ENCODE measurements at regions not wholly inside any gene's neighbourhood (a gene's known extent, or its start where the extent isn't known, plus 50 kb on each side); places are given as distances from the start of the nearest gene placed in this dataset.

DNA sequence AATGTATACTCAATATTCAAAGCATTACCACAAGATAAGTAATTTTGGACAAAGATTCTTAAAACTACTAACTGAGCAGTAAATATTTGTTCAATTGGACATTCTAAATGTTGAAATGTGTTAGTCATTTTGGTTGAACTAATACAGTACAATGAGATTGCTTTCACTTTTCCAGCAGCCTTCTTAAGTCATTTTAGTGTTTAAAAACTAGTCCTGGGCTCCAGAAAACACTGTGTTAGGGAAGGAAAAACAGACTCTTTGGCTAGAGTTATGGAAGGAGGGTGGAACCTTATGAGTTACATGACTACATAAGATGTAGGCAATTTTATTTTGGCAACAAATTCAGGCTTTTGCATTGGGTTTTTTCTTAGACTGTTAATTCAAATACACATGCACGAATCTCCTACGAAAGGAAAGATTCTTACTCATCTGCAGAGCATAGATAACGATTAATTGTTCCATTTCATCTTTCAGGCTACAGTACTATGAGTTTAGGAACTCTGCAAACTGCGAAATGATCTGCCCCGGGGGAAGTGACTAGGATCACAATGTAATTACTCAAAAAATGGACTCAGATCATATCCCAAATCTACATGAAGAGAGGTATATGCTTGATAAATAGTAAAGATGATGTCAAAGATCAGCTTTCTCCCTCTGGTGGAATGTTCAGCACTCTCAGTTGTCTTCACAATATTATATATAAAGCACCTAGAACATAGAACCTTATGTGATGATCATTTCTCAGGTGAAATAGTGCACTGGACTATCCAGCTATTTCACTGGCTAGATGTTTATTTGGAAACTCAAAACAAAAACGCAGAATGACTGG lies 492.8 kb upstream of the MDFIC2 start:
- H3K4me1 Mint-ChIP-seq (ENCODE audit: low read depth in 2 of 2) = no peaks in the 10 kb centered on the region
- no peak overlapping the region for H3K4me3 Mint-ChIP-seq
- no peaks in the 10 kb centered on the region for H3K36me3 Mint-ChIP-seq (ENCODE audit: insufficient read depth)
- DNase-seq (no peak), ATAC-seq (replicated peaks) (no peak)
- H3K27me3 Mint-ChIP-seq = peaks cover 39 to 49% of the 10 kb centered on the region in 2 donors
- no peak overlapping the region for H3K27ac Mint-ChIP-seq
- H3K9me3 Mint-ChIP-seq = no peaks in the 10 kb centered on the region

DNA sequence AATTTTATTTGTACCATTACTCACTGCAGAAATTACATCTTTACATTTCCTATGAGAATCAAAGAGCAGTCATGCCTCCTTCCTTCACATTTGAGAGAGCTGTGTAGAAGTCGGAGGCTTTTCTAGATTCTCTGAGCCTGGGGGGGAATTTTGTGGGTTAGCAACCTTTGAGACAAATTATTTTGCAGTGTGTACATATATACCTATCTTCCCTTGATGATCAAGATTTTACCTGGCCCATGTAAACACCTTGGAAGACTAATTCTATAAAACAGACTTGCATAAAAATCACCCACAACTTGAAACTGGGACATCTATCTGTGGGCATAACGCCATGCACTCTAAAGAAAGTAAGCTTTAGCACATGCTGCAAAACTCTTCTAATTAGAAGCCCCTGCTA lies 491.5 kb upstream of the MDFIC2 start:
- Mint-ChIP-seq H3K9me3 (no peaks in the 10 kb centered on the region), H3K27ac (no peak overlapping the region), H3K27me3 (peaks cover 39 to 45% of the 10 kb centered on the region in 2 donors), H3K4me1 (ENCODE audit: low read depth in 2 of 2) (no peaks in the 10 kb centered on the region), H3K36me3 (ENCODE audit: insufficient read depth) (no peaks in the 10 kb centered on the region), H3K4me3 (no peak overlapping the region)
- DNase-seq (no peak), ATAC-seq (replicated peaks) (no peak)

DNA sequence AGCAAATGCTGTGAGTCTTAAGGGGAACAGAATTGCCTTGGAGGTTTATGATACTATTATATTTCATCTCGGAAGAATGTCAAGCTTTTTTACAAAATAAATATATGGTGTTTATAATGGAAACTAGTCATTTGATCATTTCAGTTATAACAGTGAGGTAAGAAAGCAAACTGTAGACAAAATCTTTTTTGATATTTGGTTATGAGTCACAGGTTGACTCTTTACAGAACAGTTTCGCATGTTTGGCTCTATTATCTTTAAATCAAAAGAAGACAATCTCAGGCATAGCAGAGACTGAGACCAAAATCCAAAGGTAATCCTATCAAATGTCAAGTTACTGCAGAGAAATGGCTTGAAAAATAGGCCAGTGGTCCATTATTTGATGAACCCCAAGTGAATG lies 490.9 kb upstream of the MDFIC2 start:
- Mint-ChIP-seq H3K4me3 (no peak overlapping the region), H3K27me3 (peaks cover 41 to 45% of the 10 kb centered on the region in 2 donors), H3K27ac (no peak overlapping the region), H3K4me1 (ENCODE audit: low read depth in 2 of 2) (no peaks in the 10 kb centered on the region), H3K9me3 (no peaks in the 10 kb centered on the region), H3K36me3 (ENCODE audit: insufficient read depth) (no peaks in the 10 kb centered on the region)
- ATAC-seq (replicated peaks) = no peak
- no peak for DNase-seq

DNA sequence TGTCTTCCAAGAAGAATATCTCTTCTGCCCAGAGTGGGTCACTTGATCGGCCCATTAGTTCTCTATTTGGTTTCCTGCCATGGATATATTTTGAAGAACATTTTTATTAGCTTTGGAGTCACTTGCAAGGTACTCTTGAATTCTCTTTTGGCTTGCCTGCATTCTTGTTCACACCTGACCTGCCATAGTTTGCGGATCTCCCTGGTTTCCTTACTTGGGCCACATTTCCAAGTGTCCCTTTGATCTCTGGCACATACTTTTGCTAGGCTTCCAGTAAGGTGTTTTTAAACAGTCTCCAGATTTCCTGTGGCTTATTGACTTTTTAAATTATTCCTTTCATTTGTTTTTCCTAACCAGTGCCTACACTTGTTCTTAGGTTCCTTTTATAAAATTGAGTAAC lies 488.5 kb upstream of the MDFIC2 start:
- H3K4me3 Mint-ChIP-seq = no peak overlapping the region
- no peak for ATAC-seq (replicated peaks)
- no peak overlapping the region for H3K27ac Mint-ChIP-seq
- DNase-seq = no peak
- H3K4me1 Mint-ChIP-seq (ENCODE audit: low read depth in 2 of 2) = no peaks in the 10 kb centered on the region
- no peaks in the 10 kb centered on the region for H3K36me3 Mint-ChIP-seq (ENCODE audit: insufficient read depth)
- H3K27me3 Mint-ChIP-seq = peaks cover 35 to 40% of the 10 kb centered on the region in 2 donors
- H3K9me3 Mint-ChIP-seq = no peaks in the 10 kb centered on the region

DNA sequence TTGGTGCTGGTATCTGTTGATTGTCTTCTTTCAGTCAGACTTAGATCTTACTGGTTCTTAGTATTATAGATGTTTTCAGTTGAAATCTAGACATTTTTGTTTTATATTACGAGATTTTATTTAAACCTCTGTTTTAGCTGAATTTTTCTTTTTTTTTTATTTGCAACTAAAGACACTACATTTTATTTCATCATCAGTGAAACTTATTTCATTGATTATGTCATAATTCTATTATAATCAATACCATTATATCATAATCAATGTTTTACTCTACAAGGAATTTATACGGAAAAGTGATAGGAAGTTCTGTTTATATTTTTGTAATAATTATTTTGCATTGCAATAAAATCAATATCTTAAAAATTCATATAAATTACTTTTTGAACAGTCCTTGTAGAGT lies 477.4 kb upstream of the MDFIC2 start:
- Mint-ChIP-seq H3K4me3 (no peak overlapping the region), H3K27me3 (peaks cover 17 to 22% of the 10 kb centered on the region in 2 donors)

DNA sequence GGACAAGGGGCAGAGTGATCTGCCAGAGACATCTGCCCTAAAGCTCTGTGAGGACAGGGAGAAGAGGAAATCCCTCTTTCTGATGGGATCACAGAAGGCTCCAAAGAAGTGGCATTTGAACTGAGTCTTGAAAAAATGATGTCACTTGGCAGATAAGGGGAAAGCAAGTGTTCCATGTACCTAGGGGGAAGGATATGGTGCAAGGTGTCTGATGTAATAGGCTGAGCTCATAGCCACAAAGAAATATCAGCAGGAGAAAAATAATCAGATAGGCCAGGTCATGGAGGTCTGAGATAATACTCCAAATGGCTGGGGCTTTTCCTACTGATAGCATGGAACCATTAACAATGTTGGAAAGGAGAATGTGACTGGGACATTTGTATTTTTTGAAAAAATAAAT lies 468.4 kb upstream of the MDFIC2 start:
- Mint-ChIP-seq H3K9me3 (peaks cover 0 to 1% of the 10 kb centered on the region in 2 donors), H3K27me3 (peaks cover 15 to 16% of the 10 kb centered on the region in 2 donors), H3K27ac (no peak overlapping the region), H3K36me3 (ENCODE audit: insufficient read depth) (no peaks in the 10 kb centered on the region), H3K4me1 (ENCODE audit: low read depth in 2 of 2) (no peaks in the 10 kb centered on the region), H3K4me3 (no peak overlapping the region)
- ATAC-seq (replicated peaks) (no peak), DNase-seq (no peak)

More for the DNA sequence above, 477.4 kb upstream of the MDFIC2 start:
- Mint-ChIP-seq H3K27ac (no peak overlapping the region), H3K4me1 (ENCODE audit: low read depth in 2 of 2) (no peaks in the 10 kb centered on the region), H3K9me3 (no peaks in the 10 kb centered on the region), H3K36me3 (ENCODE audit: insufficient read depth) (no peaks in the 10 kb centered on the region)
- ATAC-seq (replicated peaks) (no peak), DNase-seq (no peak)

DNA sequence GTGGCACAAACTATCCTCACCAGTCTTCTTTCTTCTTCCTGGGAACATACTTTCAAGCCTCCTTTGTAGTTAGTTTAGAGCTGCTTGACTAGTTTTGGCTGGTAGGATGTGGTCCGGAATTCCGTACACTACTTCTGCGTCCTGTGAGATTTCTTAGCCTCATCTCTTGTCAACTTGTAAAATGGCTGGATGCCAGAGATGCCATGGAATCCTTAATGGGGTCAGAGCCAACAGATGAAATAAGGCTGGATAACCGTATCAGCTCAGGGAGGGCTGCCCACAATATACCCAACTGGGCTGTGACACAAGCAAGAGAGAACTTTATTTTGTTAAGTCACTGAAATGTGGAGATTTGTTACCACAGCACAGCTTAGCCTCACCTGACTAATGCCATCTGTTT lies 466.9 kb upstream of the MDFIC2 start:
- H3K4me1 Mint-ChIP-seq (ENCODE audit: low read depth in 2 of 2) = no peaks in the 10 kb centered on the region
- DNase-seq = no peak
- H3K9me3 Mint-ChIP-seq = peaks cover 0 to 1% of the 10 kb centered on the region in 2 donors
- no peak for ATAC-seq (replicated peaks)
- no peak overlapping the region for H3K4me3 Mint-ChIP-seq
- no peaks in the 10 kb centered on the region for H3K36me3 Mint-ChIP-seq (ENCODE audit: insufficient read depth)
- no peak overlapping the region for H3K27ac Mint-ChIP-seq
- H3K27me3 Mint-ChIP-seq = peaks cover 22 to 26% of the 10 kb centered on the region in 2 donors

DNA sequence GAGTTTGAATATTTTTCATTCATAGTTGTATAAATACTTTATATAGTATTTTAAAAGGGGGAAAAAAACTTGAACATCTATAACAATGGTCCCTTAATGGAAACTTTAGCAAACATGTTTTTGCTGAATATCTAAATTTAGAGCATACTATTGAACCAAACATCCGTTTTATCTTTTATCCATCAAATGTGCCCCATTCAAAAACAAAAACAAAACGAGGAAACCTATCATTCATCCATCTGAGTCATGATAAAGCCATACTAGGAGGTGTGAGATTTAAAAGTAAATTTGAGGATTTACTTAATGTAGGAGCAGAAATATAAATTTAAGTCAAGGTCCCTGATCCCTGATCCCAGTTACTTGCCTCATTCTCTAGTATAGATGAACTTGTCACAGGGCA lies 463.6 kb upstream of the MDFIC2 start:
- no peaks in the 10 kb centered on the region for H3K36me3 Mint-ChIP-seq (ENCODE audit: insufficient read depth)
- H3K4me1 Mint-ChIP-seq (ENCODE audit: low read depth in 2 of 2) = no peaks in the 10 kb centered on the region
- no peak for DNase-seq
- H3K27ac Mint-ChIP-seq = no peak overlapping the region
- H3K4me3 Mint-ChIP-seq = no peak overlapping the region
- peaks cover 0 to 1% of the 10 kb centered on the region in 2 donors for H3K9me3 Mint-ChIP-seq
- ATAC-seq (replicated peaks) = no peak
- H3K27me3 Mint-ChIP-seq = peaks cover 27 to 33% of the 10 kb centered on the region in 2 donors

DNA sequence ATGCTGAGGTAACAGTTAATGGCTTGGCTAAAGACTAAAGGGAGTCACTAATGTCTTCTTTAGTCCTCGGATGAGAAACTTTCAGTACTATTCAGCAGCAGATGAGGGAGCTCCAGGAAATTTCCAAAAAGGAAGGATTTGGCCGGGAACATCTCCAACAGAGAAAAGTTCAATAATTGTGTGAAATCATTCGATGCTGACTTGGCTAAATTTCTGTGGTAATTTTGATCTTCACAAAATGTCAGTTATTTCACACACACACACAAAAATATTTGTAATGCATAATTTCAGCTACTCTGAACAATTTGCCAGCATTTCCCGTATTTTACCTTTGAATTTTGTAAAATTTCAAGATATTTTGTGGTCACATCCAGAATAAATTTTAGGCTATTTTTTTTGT lies 462.8 kb upstream of the MDFIC2 start:
- no peak overlapping the region for H3K27ac Mint-ChIP-seq
- H3K9me3 Mint-ChIP-seq = peaks cover 0 to 1% of the 10 kb centered on the region in 2 donors
- H3K4me1 Mint-ChIP-seq (ENCODE audit: low read depth in 2 of 2) = no peaks in the 10 kb centered on the region
- no peaks in the 10 kb centered on the region for H3K36me3 Mint-ChIP-seq (ENCODE audit: insufficient read depth)
- no peak overlapping the region for H3K4me3 Mint-ChIP-seq
- DNase-seq (no peak), ATAC-seq (replicated peaks) (no peak)
- peaks cover 34 to 41% of the 10 kb centered on the region in 2 donors for H3K27me3 Mint-ChIP-seq

DNA sequence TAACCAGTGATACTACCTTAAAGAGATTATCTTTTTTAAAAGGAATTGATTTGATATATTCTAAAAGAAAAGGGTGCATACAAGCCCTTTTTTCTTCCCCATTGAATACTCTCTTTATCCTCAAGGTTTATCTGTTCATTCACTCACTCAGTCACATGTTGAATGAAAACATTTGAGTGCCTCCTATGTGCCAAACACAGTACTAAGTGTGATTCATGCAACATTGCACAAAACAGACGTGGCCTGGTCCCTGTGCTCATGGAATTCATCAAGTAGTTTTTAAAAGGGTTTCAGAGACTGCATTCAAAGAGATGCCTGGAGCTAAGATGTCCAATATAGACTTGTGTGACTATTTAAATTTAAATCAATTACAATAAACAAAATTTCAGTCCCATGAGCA lies 462.2 kb upstream of the MDFIC2 start:
- H3K4me1 Mint-ChIP-seq (ENCODE audit: low read depth in 2 of 2) = no peaks in the 10 kb centered on the region
- ATAC-seq (replicated peaks) (no peak), DNase-seq (no peak)
- H3K36me3 Mint-ChIP-seq (ENCODE audit: insufficient read depth) = no peaks in the 10 kb centered on the region
- peaks cover 0 to 1% of the 10 kb centered on the region in 2 donors for H3K9me3 Mint-ChIP-seq
- H3K27ac Mint-ChIP-seq = no peak overlapping the region
- no peak overlapping the region for H3K4me3 Mint-ChIP-seq
- H3K27me3 Mint-ChIP-seq = peaks cover 39 to 48% of the 10 kb centered on the region in 2 donors

DNA sequence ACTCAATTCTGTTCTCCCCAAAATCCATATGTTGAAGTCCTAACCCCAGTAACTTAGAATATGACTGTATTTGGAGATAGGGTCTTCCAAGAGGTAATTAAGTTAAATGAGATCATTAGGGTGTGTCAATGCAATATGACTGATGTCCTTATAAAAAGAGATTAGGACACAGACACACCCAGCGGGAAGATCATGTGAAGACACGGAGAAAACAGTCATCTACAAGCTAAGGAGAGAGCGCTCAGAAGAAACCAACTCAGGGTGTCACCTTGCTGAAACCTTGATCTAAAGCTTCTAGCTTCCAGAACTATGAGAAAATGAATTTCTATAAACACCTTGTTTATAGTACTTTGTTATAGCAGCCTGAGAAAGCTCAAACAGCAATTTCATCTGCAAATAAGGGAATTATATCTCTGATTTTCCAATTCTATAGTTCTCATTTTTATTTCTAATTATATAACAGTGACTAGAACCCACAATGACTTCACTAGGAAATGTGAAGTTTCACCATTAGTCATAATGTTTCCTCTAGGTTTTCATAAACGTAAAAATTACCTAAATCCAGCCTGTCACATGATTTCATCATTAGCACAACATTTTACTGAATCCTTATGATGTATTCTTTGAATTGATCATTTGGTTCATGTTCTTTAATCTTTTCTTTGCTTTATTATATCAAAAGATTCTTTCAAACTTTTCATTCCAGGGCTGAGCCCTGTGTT lies 459.1 kb upstream of the MDFIC2 start:
- no peaks in the 10 kb centered on the region for H3K9me3 Mint-ChIP-seq
- H3K27me3 Mint-ChIP-seq = peaks cover 36 to 47% of the 10 kb centered on the region in 2 donors
- H3K36me3 Mint-ChIP-seq (ENCODE audit: insufficient read depth) = no peaks in the 10 kb centered on the region
- no peak for ATAC-seq (replicated peaks)
- H3K27ac Mint-ChIP-seq = no peak overlapping the region
- H3K4me1 Mint-ChIP-seq (ENCODE audit: low read depth in 2 of 2) = no peaks in the 10 kb centered on the region
- no peak overlapping the region for H3K4me3 Mint-ChIP-seq
- DNase-seq = no peak

DNA sequence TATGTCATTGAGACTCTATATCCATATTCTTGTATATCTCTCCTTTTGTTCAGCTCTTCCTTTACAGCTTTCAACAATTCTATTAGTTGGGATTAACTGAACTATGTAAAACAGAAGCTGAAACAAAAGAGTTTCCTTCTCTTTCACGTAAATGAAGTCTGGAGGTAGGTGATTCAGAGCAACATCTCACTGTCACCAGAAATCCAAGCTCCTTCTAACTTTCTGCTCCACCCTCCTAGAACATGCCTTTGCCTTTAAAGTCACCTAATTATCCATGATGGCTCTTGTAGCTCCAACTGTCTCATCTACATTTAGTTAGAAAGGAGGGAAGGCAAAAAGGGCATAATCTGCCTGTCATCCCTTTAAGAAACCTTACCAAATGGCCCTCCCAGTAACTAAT lies 458.2 kb upstream of the MDFIC2 start:
- ATAC-seq (replicated peaks) (no peak), DNase-seq (no peak)
- peaks cover 45 to 47% of the 10 kb centered on the region in 2 donors for H3K27me3 Mint-ChIP-seq

DNA sequence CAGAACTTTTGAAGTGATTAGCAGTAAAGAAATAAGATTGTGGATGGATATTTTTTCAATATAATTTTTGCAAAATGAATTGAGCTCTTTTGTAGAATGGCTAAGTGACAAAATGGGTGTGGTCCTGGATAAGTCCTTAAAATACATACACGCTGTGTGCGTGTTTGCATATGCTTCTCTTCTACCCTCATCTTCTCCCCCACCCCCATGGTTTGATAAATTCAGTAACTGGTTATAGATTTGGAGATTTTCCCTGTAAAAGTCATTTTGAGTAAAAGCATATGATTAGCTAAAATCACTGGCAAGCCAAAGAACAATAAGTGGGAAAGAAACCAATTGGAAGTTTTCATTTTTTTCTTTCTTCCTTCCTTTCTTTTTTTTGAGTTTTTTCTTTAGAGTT lies 453.9 kb upstream of the MDFIC2 start:
- Mint-ChIP-seq H3K27ac (no peak overlapping the region), H3K4me1 (ENCODE audit: low read depth in 2 of 2) (no peaks in the 10 kb centered on the region), H3K9me3 (no peaks in the 10 kb centered on the region), H3K4me3 (no peak overlapping the region), H3K27me3 (peaks cover 32 to 36% of the 10 kb centered on the region in 2 donors), H3K36me3 (ENCODE audit: insufficient read depth) (no peaks in the 10 kb centered on the region)
- ATAC-seq (replicated peaks) (no peak), DNase-seq (no peak)

More for the DNA sequence above, 458.2 kb upstream of the MDFIC2 start:
- H3K4me1 Mint-ChIP-seq (ENCODE audit: low read depth in 2 of 2) = no peaks in the 10 kb centered on the region
- no peak overlapping the region for H3K27ac Mint-ChIP-seq
- no peaks in the 10 kb centered on the region for H3K36me3 Mint-ChIP-seq (ENCODE audit: insufficient read depth)
- no peak overlapping the region for H3K4me3 Mint-ChIP-seq
- no peaks in the 10 kb centered on the region for H3K9me3 Mint-ChIP-seq

DNA sequence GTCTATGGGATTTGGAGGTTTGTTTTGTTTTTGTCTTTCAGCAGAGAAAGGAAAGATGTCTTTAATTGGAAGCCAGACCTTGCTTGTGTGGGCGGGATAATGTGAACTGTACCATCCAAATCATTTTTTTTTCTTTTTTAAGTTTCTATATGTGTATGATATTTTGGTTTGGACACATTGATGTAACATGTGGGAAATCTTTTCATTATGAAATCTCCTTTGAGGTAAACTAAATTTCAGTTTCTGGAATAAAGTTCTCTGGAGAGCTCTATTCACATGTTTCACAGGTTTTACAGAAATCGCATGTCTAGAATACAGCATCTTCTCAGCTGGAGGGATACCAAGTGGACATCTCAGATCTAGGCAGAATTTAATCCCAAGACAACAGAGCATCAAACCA lies 451.5 kb upstream of the MDFIC2 start:
- H3K9me3 Mint-ChIP-seq = no peaks in the 10 kb centered on the region
- ATAC-seq (replicated peaks) = no peak

More for the DNA sequence above, 451.5 kb upstream of the MDFIC2 start:
- no peak overlapping the region for H3K4me3 Mint-ChIP-seq
- H3K36me3 Mint-ChIP-seq (ENCODE audit: insufficient read depth) = no peaks in the 10 kb centered on the region
- H3K27me3 Mint-ChIP-seq = peaks cover 8 to 15% of the 10 kb centered on the region in 2 donors
- H3K4me1 Mint-ChIP-seq (ENCODE audit: low read depth in 2 of 2) = no peaks in the 10 kb centered on the region
- no peak for DNase-seq
- H3K27ac Mint-ChIP-seq = no peak overlapping the region
